HL-60 (cell line): ENCODE measurements at regions not wholly inside any gene's neighbourhood (a gene's known extent, or its start where the extent isn't known, plus 50 kb on each side); places are given as distances from the start of the nearest gene placed in this dataset.

ENCODE experiments used
- CTCF ChIP-seq: IDR thresholded peaks from one replicate; pipeline ENCODE4 v1.5.1; 2011; ENCODE audit warnings: low read length, control low read depth, inconsistent platforms; ENCODE audit not compliant: insufficient read depth
- SPI1 ChIP-seq: IDR thresholded peaks from 2 replicates; pipeline ENCODE4 v1.6.1; 2012; ENCODE audit warnings: low read depth, mild to moderate bottlenecking, borderline replicate concordance

DNA sequence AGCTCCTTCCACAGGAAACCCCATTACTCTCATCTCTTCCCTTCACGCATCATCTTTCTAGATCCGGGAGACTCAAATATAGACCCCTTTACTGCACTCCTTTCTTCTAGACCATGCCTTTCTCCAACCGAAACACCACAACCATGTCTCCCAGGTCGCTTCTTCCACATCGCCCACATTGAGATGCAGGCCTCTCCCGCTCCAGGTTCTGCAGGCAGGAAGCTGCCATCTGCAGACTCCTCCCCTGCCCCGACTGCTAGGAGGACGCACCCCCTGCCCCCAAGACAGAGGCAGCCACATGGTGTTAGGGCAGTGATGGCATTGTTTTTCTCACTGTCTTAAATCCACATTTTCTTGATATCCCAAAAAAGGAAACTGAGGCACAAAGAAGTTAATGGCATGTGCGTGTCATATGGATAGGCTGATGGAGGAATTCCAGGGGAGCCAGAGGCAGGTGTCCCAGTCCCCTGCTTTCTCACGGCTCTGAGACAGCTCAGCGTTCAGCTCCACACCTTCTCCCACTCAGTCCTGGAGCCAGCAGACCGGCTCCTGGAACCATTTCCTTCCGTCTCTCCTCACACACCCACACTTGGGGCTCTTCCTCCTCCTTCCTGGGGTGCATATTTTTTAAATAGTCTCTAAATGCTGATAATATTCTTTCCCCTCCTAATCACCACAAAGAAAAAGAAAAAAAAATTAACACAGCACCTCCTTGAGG lies 438.4 kb downstream of the EIPR1 start:
- no peak for TF ChIP-seq SPI1
- TF ChIP-seq CTCF, result no peak
